ENCODE measurements at regions not wholly inside any gene's neighbourhood (a gene's known extent, or its start where the extent isn't known, plus 50 kb on each side); places are given as distances from the start of the nearest gene placed in this dataset.
A peak's percentile ranks its signal among the peaks of the same experiment; 100 is the strongest.
"Not testable (repeated sequence)": the region's sequence is repeated elsewhere in the genome, so short reads cannot be mapped to it uniquely, and the experiment has no call there.

DNA sequence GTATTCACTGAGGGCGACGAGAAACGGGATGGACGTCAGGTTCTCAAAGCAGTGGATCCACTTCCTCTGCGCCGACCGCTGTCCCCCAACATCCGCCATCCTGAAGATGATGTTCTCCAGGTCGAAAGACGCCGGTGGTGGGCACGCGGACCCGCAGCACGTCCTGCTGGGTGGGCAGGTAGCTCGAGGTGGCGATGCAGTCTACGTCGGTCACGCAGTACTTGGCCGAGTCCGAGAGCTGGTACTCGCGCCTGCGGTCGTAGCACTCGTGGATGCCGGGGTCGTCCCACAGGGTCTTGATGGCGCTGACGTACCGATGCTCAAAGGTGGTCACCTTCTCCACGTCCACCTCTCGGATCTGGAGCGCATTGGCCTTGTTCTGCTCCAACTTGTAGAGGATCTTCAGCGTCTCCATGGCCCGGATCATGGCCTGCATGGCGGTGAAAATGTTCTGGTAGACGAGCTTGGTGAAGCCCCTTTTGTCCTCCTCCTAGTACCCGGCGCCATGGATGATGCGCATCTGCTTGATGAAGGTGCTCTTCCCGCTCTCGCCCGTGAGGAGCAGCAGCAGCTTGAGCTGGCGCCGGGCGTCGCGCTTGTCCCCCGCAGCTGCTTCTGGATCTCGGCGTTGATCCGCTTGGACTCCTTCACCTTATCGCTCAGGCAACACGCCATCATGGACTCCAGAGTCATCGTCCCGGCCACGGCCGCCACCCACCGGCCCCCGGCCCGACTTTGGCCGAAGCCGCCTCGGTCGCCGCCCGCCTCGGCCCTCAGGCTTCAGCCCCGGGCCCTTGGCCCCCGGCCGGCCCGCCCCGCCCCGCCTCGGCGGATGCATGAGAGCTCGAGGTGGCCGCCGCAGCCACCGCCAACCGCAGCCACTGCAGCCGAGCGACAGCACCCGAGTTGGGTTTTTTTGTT lies 122.9 kb upstream of the KCTD7 start:
- intact Hi-C loops (cut with micrococcal nuclease; ENCODE audit: unreplicated experiment) = no loop called here
- TF ChIP-seq EZH2 (IDR thresholded peaks at IDR 0.05; ENCODE audit: low read depth) (no peak), CTCF (conservative IDR thresholded peaks at IDR 0.05) (no peak)
- Histone ChIP-seq H3K36me3 (ENCODE audit: low read depth) (no peaks in the 10 kb centered on the region), H3K9me2 (ENCODE audit: insufficient read depth) (no peaks in the 10 kb centered on the region), H3K4me2 (no peak overlapping the region), H2AFZ (no peak overlapping the region), H3K9me3 (ENCODE audit: insufficient read depth, low read depth) (no peaks in the 10 kb centered on the region), H3K4me3 (no peak overlapping the region), H3K27ac (no peak overlapping the region), H3F3A (ENCODE audit: insufficient read depth, low read depth) (no peaks in the 10 kb centered on the region; the same call in 1 of the 2 replicates), H3K79me2 (ENCODE audit: low read depth) (no peaks in the 10 kb centered on the region), H3K4me1 (replicated peaks; ENCODE audit: insufficient read depth) (no peaks in the 10 kb centered on the region), H4K20me1 (ENCODE audit: insufficient read depth) (no peaks in the 10 kb centered on the region), H3K27me3 (ENCODE audit: insufficient read depth, low read depth) (no peaks in the 10 kb centered on the region)
- ChIA-PET POLR2A (ENCODE audit: unreplicated experiment) (interaction anchor here (0.7 kb wide), 1 partner anchor 228 kb away, joined by 8 read pairs; no protein-coding TSS in a partner anchor), CTCF (interaction anchor here (0.7 kb wide), 1 partner anchor 442 kb away, joined by 7 read pairs; no protein-coding TSS in a partner anchor)
- no TSS peak for BruUV-seq (replicated peaks)
- peak in 1 of 2 experiments; percentile 28 for DNase-seq

DNA sequence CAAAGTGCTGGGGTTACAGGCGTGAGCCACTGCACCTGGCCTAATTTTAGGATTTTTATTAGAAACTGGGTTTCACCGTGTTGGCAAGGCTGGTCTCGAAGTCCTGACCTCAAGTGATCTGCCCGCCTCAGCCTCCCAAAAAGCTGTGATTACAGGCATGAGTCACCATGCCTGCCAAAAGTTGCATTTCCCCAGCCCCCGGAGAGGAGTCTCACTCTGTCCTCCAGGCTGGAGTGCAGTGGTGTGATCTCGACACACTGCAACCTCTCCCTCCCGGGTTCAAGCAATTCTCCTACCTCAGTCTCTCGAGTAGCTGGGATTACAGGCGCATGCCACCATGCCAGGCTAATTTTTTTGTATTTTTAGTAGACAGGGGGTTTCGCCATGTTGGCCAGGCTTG lies 122.0 kb upstream of the KCTD7 start:
- H3K79me2 ChIP-seq (ENCODE audit: low read depth); H3F3A ChIP-seq (ENCODE audit: insufficient read depth, low read depth); H3K36me3 ChIP-seq (ENCODE audit: low read depth); intact Hi-C loops (cut with micrococcal nuclease; ENCODE audit: unreplicated experiment); H3K27me3 ChIP-seq (ENCODE audit: insufficient read depth, low read depth); H3K27ac ChIP-seq; H3K9me2 ChIP-seq (ENCODE audit: insufficient read depth); H3K4me3 ChIP-seq; H4K20me1 ChIP-seq (ENCODE audit: insufficient read depth); H3K4me1 ChIP-seq (replicated peaks; ENCODE audit: insufficient read depth); H3K9me3 ChIP-seq (ENCODE audit: insufficient read depth, low read depth); H3K4me2 ChIP-seq; H2AFZ ChIP-seq; POLR2A ChIA-PET (ENCODE audit: unreplicated experiment); DNase-seq; BruUV-seq (replicated peaks): not testable (repeated sequence)
- CTCF ChIA-PET = interaction anchor here (0.7 kb wide), 1 partner anchor 443 kb away, joined by 7 read pairs; no protein-coding TSS in a partner anchor

DNA sequence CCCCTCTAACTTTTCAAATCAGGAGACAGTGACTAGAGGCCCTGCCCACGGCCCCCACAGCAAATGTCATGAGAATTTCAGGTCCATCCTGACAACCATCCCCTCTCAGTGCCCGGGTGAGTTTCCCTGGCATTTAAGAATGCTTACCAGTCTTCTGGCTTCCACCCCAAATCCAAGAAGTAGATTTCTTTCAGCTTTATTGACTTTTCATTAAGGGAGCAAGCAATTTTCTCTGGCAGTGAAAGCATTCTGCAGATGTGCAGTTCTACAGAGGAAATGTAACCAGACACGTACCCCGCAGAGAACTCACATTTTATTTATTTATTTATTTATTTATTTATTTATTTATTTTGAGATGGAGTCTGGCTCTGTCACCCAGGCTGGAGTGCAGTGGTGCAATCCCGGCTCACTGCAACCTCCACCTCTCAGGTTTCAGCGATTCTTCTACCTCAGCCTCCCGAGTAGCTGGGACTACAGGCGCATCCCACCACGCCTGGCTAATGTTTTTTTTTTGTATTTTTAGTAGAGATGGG lies 120.9 kb upstream of the KCTD7 start:
- H3K9me2 ChIP-seq (ENCODE audit: insufficient read depth) = no peaks in the 10 kb centered on the region
- ChIA-PET CTCF (interaction anchor here (0.5 kb wide), 1 partner anchor 477 kb away, joined by 3 read pairs; no protein-coding TSS in a partner anchor), POLR2A (ENCODE audit: unreplicated experiment) (no interaction called here)
- no peaks in the 10 kb centered on the region for H3K27me3 ChIP-seq (ENCODE audit: insufficient read depth, low read depth)
- no peaks in the 10 kb centered on the region for H3K79me2 ChIP-seq (ENCODE audit: low read depth)
- H3K4me1 ChIP-seq (replicated peaks; ENCODE audit: insufficient read depth) = no peaks in the 10 kb centered on the region
- DNase-seq = no peak
- intact Hi-C loops (cut with micrococcal nuclease; ENCODE audit: unreplicated experiment) = no loop called here
- H3K4me3 ChIP-seq = no peak overlapping the region
- H3K36me3 ChIP-seq (ENCODE audit: low read depth) = no peaks in the 10 kb centered on the region
- H4K20me1 ChIP-seq (ENCODE audit: insufficient read depth) = no peaks in the 10 kb centered on the region
- no peaks in the 10 kb centered on the region for H3K9me3 ChIP-seq (ENCODE audit: insufficient read depth, low read depth)
- no peaks in the 10 kb centered on the region; the same call in 1 of the 2 replicates for H3F3A ChIP-seq (ENCODE audit: insufficient read depth, low read depth)
- no TSS peak for BruUV-seq (replicated peaks)
- H3K4me2 ChIP-seq = no peak overlapping the region
- no peak overlapping the region for H2AFZ ChIP-seq
- TF ChIP-seq CTCF (conservative IDR thresholded peaks at IDR 0.05) (no peak), EZH2 (IDR thresholded peaks at IDR 0.05; ENCODE audit: low read depth) (no peak)
- no peak overlapping the region for H3K27ac ChIP-seq
